Right lobe of liver (tissue), 6 donors: ENCODE measurements at regions not wholly inside any gene's neighbourhood (a gene's known extent, or its start where the extent isn't known, plus 50 kb on each side); places are given as distances from the start of the nearest gene placed in this dataset.

Experiments used
- ATAC-seq, 4 donors: fragments of 200-7000 bp; cut with Tn5 transposase; one replicate each; pipeline ENCODE4 v1.9.1; 2020; ENCODE audit warnings: mild to moderate bottlenecking in 4 of 4, moderate library complexity in 4 of 4
- DNase-seq, 3 donors: peaks; one replicate each; pipeline ENCODE4 v3.0.0-alpha.2; 2020
- H3K27ac ChIP-seq, 3 donors: fragments of 200-600 bp; one replicate each; pipeline ENCODE4 v1.8.0; 2022
- H3K27me3 ChIP-seq, 2 donors: fragments of 200-600 bp; one replicate each; pipeline ENCODE4 v1.8.0; 2022
- H3K36me3 ChIP-seq, 4 donors: fragments of 200-600 bp; sonication (generic) in 1 of 4; one replicate each; pipeline versions ENCODE4 v1.5.1 to v1.8.0; 2017 to 2022; ENCODE audit warnings: control low read depth in 1 of 4
- H3K4me1 ChIP-seq, 4 donors: fragments of 200-600 bp; sonication (generic) in 1 of 4; one replicate each; pipeline versions ENCODE4 v1.5.1 to v1.8.0; 2017 to 2022; ENCODE audit warnings: control low read depth in 1 of 4
- H3K4me3 ChIP-seq, 3 donors: fragments of 200-600 bp; one replicate each; pipeline ENCODE4 v1.8.0; 2022
- H3K9me3 ChIP-seq, 4 donors: fragments of 200-600 bp; sonication (generic) in 1 of 4; one replicate each; pipeline versions ENCODE4 v1.5.1 to v1.8.0; 2017 to 2022; ENCODE audit warnings: control low read depth in 1 of 4
- POLR2A ChIP-seq: fragments of 450-650 bp; IDR thresholded peaks from one replicate; pipeline ENCODE4 v1.6.1; 2017; ENCODE audit warnings: antibody characterized with exemption, mild to moderate bottlenecking
- WGBS: methylation state at CpG from one replicate; pipeline ENCODE4 v1.1.6; 2018; ENCODE audit warnings: low coverage, low lambda C conversion rate; ENCODE audit not compliant: insufficient coverage; ENCODE audit errors: missing lambda C conversion rate; 5-methylcytosine and 5-hydroxymethylcytosine counted together
- intact Hi-C, 2 donors: fragments of 100-400 bp; cut with DNase I; formaldehyde crosslinking; loops; one replicate each; pipeline versions ENCODE4 v1.11.2 to v1.14.1; 2022
- TF ChIP-seq, protein P1 (sequence below), 4 donors: fragments of 200-600 bp in 3 of 4; fragments of 450-650 bp in 1 of 4; IDR thresholded peaks; one replicate each; pipeline versions ENCODE4 v1.5.1 to v1.8.0; 2016 to 2022; ENCODE audit warnings: antibody characterized with exemption in 4 of 4, mild to moderate bottlenecking in 2 of 4
- donor health status: DM: no; HTN: yes; CAD: no.
- donor health status: DM: no; HTN: no; CAD: no.
- donor health status: DM: no; HTN: no; CAD: no.
- donor health status: DM: no; HTN: yes; CAD: no.
- donor health status: DM: no; HTN: yes; CAD: no.

DNA sequence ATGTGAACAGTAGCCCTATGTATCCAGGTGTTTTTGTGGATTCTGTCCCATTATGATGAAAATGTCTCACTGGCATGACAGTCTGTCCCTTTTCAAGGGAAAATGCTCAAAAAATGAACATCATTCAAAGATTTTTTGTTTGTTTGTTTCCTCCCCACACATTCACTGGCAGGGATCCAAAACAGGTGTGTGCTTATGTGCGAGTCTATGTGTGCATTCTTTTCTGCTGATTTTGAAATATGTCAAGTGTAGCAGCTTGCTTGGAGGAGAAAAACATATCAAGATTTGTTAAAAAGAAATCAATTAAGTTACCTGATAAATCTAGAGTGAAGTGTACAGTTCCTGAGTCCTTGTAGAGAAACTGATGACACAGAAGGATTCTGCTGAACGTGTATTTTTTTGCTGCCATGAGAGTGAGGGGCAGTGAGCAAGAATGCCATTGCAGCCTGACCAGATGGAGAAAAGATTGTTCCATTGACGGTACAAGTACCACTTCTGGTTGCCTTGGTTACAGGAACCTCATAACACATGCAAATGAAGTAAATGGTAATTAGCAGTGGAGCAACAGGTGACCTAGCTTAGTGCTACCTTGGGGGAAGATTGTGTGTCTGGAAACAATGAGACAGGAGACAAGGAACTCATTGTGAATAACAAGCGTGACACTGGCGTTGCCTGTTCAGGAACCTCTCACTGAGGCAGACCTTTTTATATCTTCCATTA lies 277.4 kb upstream of the PHYHIPL start:
- DNase-seq (no peak), ATAC-seq (no peak)
- intact Hi-C loops, result no loop called here
- H3K27ac ChIP-seq, result no peak overlapping the region
- no peaks in the 10 kb centered on the region for H3K36me3 ChIP-seq
- H3K27me3 ChIP-seq, result no peaks in the 10 kb centered on the region
- TF ChIP-seq POLR2A, result no peak
- TF ChIP-seq, protein P1, sequence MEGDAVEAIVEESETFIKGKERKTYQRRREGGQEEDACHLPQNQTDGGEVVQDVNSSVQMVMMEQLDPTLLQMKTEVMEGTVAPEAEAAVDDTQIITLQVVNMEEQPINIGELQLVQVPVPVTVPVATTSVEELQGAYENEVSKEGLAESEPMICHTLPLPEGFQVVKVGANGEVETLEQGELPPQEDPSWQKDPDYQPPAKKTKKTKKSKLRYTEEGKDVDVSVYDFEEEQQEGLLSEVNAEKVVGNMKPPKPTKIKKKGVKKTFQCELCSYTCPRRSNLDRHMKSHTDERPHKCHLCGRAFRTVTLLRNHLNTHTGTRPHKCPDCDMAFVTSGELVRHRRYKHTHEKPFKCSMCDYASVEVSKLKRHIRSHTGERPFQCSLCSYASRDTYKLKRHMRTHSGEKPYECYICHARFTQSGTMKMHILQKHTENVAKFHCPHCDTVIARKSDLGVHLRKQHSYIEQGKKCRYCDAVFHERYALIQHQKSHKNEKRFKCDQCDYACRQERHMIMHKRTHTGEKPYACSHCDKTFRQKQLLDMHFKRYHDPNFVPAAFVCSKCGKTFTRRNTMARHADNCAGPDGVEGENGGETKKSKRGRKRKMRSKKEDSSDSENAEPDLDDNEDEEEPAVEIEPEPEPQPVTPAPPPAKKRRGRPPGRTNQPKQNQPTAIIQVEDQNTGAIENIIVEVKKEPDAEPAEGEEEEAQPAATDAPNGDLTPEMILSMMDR (IDR thresholded peaks at IDR 0.05), result no peak
- WGBS, result 88% methylated on average over 5 of the region's 5 CpGs
- no peak overlapping the region for H3K4me3 ChIP-seq
- no peaks in the 10 kb centered on the region for H3K9me3 ChIP-seq
- H3K4me1 ChIP-seq, result peaks cover 0 to 22% (median 0%) of the 10 kb centered on the region in 4 donors

DNA sequence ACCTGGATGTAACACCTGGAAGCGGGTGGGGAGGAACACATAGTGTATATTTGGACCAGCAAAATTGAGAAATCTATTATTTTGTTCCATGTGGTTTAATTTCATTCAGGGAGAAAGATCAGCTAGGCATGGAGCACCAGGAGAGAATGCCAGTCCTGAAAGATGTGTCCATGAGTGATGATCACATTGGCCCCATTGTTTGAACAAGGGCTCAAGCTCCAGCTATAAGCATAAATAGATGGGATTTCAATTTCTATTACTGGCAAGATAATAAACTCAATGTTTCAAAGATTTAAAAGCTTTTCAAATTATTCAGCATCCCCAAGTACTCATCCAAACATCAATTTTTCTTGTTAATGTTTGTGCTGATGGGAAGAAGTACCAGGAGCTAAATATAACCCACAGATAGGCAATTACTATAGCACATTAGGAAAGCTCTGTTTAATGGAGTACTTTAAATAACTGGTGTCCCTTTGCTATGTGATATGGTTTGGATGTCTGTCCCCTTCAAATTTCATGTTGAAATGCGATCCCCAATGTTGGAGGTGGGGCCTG lies 275.3 kb upstream of the PHYHIPL start:
- H3K9me3 ChIP-seq, result no peaks in the 10 kb centered on the region
- H3K27me3 ChIP-seq, result no peaks in the 10 kb centered on the region
- no peak for TF ChIP-seq POLR2A
- TF ChIP-seq, protein P1 (IDR thresholded peaks at IDR 0.05), result no peak
- no peak overlapping the region for H3K4me3 ChIP-seq
- no peak for ATAC-seq
- WGBS, result 89% methylated on average over 2 of the region's 2 CpGs
- no peaks in the 10 kb centered on the region for H3K36me3 ChIP-seq
- no peak for DNase-seq
- intact Hi-C loops, result no loop called here
- no peak overlapping the region for H3K27ac ChIP-seq
- H3K4me1 ChIP-seq, result peaks cover 0 to 21% (median 0%) of the 10 kb centered on the region in 4 donors

DNA sequence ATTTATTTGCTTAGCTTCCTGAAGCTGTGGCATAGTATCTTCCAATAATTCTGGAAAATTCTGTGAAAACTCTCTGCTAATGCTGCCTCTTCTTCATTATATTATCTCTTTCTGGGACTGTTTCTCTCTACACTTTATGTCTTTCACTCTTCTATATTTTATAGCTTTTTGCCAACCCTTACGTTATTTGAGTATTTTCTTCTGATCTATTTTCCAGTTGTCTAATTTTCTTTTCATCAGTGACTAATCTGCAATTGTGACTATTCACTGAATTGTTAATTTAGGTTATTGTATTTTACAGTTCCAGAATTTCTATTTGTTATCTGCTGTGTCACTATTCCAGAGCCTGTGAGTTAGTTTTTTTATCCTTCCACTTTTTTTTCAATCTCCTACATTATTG lies 273.4 kb upstream of the PHYHIPL start:
- no peaks in the 10 kb centered on the region for H3K9me3 ChIP-seq
- H3K27me3 ChIP-seq, result no peaks in the 10 kb centered on the region
- peaks cover 0 to 3% (median 0%) of the 10 kb centered on the region in 4 donors for H3K4me1 ChIP-seq
- no peak for ATAC-seq
- no peaks in the 10 kb centered on the region for H3K36me3 ChIP-seq
- no peak overlapping the region for H3K27ac ChIP-seq
- no peak for DNase-seq
- 83% methylated on average over 1 of the region's 1 CpG for WGBS
- intact Hi-C loops, result no loop called here
- TF ChIP-seq, protein P1 (IDR thresholded peaks at IDR 0.05), result no peak
- TF ChIP-seq POLR2A, result no peak
- no peak overlapping the region for H3K4me3 ChIP-seq

DNA sequence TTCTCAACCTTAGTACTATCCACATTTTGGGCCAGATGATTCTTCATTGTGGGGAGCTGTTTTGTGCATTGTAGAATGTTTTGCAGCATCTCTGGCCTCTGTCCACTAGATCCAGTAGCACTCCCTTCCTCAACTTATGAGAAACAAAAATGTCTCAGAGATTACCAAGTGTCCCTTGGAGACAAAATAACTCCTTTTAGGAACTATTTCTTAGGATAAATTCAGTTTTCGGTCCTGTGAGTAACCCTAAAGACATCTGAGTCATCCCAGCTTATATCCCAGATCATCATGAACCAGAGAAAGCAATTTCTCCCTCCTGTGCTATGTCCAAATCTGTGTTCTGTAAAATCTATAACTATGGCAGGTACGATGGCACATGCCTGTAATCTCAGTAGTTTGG lies 266.6 kb upstream of the PHYHIPL start:
- Histone ChIP-seq H3K4me3 (no peak overlapping the region), H3K4me1 (no peaks in the 10 kb centered on the region), H3K27me3 (no peaks in the 10 kb centered on the region), H3K36me3 (no peaks in the 10 kb centered on the region), H3K9me3 (no peaks in the 10 kb centered on the region), H3K27ac (no peak overlapping the region)
- no peak for ATAC-seq
- intact Hi-C loops, result no loop called here
- DNase-seq, result no peak
- 69% methylated on average over 2 of the region's 2 CpGs for WGBS
- TF ChIP-seq POLR2A, result no peak
- TF ChIP-seq, protein P1 (IDR thresholded peaks at IDR 0.05), result no peak
